ENCODE measurements at regions not wholly inside any gene's neighbourhood (a gene's known extent, or its start where the extent isn't known, plus 50 kb on each side); places are given as distances from the start of the nearest gene placed in this dataset.

DNA sequence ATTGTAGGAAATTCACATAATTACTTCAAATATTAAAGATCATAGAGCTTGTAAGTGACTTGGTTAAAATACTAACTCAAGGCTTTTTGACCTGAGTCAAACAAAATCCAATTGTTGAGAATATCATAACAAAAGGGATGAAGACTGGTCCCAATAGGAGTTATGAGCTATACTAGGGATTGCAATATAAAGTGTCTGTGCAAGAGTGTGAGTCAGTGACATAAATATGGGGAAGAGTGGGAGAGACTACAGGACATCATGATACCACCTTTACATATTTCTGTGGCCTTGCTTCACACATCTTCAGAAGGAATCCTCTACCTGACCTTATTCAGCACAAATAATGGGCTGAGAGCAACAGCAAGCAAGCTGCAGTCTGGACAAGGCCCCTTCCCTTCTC, 180.9 kb upstream of the SLC24A2 start:
- H3K27me3 ChIP-seq (ENCODE audit: insufficient read depth, low read length): no peaks in the 10 kb centered on the region
- no peaks in the 10 kb centered on the region for H3K9me3 ChIP-seq (ENCODE audit: low read depth, low read length)
- H3K4me3 ChIP-seq (ENCODE audit: low read length): no peak overlapping the region
- H3K4me1 ChIP-seq (ENCODE audit: insufficient read depth, low read length): no peaks in the 10 kb centered on the region

DNA sequence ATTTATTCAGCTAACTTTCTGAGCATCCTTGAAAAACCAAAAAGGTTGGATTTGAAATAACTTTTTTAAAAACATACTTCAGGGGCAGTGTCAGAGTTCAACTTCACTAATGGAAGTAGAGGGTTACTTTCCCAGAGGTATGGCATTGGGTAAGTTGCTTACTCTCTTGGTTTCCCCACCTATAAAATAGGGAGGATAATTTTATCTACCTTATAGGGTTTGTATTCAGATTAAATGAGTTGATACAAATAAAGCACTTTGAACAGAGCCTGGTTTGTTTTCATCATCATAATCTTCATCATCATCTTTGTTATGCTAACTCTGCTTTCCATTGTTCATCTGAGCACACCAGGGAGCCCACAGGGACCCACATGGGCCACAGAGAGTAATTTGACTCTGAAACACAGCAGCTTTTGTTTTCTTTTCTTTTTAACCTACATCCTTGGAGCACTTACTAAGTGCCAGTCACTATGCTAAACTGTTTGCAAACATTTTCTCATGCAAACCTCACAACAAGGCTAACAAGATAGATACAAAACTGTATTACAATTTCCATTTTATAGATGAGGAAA, 179.1 kb upstream of the SLC24A2 start:
- Histone ChIP-seq H3K4me1 (ENCODE audit: insufficient read depth, low read length) (no peaks in the 10 kb centered on the region), H3K4me3 (ENCODE audit: low read length) (no peak overlapping the region), H3K27me3 (ENCODE audit: insufficient read depth, low read length) (no peaks in the 10 kb centered on the region), H3K9me3 (ENCODE audit: low read depth, low read length) (no peaks in the 10 kb centered on the region)

DNA sequence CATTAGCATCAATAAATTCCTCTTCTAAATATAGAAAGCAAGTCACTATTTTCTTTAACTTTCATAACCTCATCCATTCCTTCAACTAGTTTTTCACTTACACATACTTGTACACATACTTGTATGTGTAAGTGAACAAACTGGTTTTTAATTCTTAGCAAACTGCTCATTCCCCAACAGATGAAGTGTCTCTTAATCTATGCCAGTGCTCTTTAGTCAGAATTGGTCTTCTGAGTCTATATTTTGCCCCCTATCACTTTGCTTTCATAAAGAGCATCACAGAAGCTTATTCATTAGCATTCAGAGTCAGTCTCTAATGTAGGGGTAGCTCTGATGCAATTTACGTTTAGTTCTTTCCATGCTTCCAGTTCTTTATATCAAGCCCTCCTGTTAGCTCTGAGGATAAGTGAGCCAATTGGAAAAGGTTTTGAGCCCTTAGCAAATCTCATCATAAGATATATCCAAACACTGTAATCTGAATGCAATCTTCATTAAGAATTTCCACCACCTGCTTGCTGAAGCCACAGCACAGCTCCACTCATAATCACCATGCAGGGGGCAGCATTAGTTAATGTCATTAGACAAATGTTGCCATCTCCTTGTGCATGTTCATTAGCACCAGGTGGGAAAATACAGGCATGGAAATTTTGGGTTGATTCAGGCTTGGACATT, 178.5 kb upstream of the SLC24A2 start:
- Histone ChIP-seq H3K4me3 (ENCODE audit: low read length) (no peak overlapping the region), H3K27me3 (ENCODE audit: insufficient read depth, low read length) (no peaks in the 10 kb centered on the region), H3K4me1 (ENCODE audit: insufficient read depth, low read length) (no peaks in the 10 kb centered on the region), H3K9me3 (ENCODE audit: low read depth, low read length) (no peaks in the 10 kb centered on the region)

DNA sequence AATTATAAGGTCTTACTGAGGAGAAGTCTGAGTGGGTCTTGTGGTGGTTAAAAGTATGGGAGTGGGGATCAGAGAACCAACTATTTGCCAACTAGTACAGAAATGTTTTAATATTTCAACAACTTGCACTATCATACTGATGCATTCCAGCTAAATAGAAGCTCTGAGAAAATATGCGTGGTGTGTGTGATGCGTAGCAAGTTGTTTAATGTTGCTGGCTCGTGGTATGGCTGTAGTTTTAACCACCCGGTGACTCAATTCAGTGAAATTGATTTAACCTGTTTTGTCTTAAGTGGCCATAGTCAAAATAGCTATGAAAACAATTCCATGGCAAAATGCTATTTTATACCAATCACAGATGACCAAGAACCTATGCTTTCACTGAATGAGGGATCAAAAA, 176.5 kb upstream of the SLC24A2 start:
- no peak overlapping the region for H3K4me3 ChIP-seq (ENCODE audit: low read length)
- H3K9me3 ChIP-seq (ENCODE audit: low read depth, low read length): no peaks in the 10 kb centered on the region
- no peaks in the 10 kb centered on the region for H3K4me1 ChIP-seq (ENCODE audit: insufficient read depth, low read length)
- H3K27me3 ChIP-seq (ENCODE audit: insufficient read depth, low read length): no peaks in the 10 kb centered on the region

DNA sequence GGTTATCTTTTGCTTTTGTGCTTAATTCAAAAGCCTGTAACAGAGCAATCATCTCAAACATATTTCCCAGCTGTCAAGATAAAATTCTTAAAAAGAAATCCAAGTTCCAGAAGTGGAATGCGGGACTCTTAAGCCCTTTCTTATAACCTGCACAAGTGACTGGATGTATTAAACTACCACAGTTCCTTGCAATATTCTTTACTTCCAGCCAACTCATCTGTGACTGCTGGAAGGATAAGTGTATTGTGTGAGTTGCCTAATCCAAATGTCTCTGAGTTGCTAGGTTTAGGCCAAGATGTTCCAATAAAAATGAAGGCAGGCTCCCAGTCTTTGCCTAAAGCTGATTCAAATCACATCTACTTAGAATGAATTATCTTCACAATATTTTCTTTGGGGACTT, 159.2 kb upstream of the SLC24A2 start:
- no peaks in the 10 kb centered on the region for H3K27me3 ChIP-seq (ENCODE audit: insufficient read depth, low read length)
- H3K4me1 ChIP-seq (ENCODE audit: insufficient read depth, low read length): no peaks in the 10 kb centered on the region
- H3K4me3 ChIP-seq (ENCODE audit: low read length): no peak overlapping the region
- H3K9me3 ChIP-seq (ENCODE audit: low read depth, low read length): no peaks in the 10 kb centered on the region

DNA sequence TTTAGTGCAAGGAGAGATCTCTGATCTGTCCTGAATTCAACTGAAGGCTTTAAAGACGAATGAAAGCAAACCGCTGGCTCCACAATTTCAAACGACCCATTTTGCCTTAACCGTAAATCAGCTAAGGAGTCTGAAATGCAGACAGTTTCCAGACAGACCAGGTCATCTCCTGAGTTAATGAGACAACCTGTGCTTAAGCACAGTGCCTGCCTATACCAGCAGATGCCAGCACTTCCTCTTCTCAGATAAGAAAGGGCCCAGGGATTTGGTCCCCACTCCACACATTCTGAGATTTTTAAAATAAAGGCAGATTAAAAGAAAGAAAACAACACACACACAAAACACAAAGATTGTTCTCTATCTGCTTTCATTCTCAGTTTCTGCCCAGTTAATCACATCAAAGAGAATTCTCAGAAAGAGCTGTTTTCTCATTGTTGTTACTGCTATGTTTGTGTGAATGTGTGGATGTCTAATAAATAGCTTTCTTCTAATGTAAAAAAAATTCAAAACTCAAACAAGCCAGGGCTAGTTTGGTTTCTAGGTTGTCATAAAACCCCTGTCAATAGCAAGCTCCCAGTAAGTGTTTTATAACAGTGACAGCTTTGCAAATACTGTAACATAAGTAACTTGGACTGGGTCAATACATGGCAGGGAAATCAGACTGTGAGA, 157.7 kb upstream of the SLC24A2 start:
- H3K4me3 ChIP-seq (ENCODE audit: low read length): no peak overlapping the region
- no peaks in the 10 kb centered on the region for H3K4me1 ChIP-seq (ENCODE audit: insufficient read depth, low read length)
- no peaks in the 10 kb centered on the region for H3K9me3 ChIP-seq (ENCODE audit: low read depth, low read length)
- H3K27me3 ChIP-seq (ENCODE audit: insufficient read depth, low read length): no peaks in the 10 kb centered on the region

DNA sequence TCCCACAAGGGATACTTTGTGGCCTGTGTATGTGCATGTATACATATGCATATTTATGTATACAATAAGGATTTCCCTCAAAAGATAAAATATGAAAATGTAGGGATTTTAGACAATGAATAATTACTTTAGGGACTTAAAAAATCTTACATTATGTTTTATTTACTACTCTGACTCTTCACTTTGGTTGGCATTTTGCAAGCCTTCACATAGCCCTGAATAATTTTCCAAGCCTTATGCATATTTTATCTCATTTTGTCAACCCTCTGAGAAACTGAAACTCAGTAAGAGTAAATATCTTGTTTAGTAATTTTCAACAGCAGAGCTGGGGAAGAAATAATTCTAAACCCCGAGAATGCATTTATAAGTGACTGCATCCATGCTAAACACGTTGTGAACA, 153.0 kb upstream of the SLC24A2 start:
- Histone ChIP-seq H3K4me1 (ENCODE audit: insufficient read depth, low read length) (no peaks in the 10 kb centered on the region), H3K27me3 (ENCODE audit: insufficient read depth, low read length) (no peaks in the 10 kb centered on the region), H3K9me3 (ENCODE audit: low read depth, low read length) (no peaks in the 10 kb centered on the region), H3K4me3 (ENCODE audit: low read length) (no peak overlapping the region)

DNA sequence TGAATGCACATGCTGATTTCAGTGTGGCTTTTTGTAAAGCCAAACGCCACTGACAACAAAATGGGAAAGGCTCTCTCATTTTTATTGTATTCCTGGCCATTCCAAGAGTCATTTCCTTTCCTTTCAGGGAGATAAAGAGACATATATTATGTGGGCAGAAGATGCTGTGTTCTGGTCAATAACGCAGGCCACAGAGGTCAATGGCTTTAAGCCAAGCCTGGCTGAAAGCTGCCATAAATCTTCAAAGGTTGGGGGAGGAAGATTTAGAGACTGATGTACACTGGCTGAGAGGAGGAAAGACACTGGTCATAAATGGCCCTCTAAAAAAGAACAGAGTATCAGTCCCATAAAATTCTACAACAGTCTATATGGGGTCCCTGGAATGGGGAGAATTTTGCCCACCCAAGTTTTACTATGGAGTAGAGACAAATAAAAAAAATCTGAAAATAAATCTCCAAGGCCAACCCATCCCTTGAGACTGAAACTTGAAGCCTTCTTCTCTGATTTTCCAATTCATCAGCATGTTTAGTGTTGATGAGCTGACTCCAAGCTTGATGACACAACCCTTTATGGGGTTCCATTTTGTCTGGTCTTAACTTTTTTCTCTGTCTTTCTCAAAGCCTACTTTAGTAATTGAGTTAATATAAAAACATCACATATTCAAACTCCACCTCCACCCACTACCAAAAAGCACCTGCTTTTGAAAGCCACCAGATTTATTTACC, 152.1 kb upstream of the SLC24A2 start:
- Histone ChIP-seq H3K27me3 (ENCODE audit: insufficient read depth, low read length) (no peaks in the 10 kb centered on the region), H3K9me3 (ENCODE audit: low read depth, low read length) (no peaks in the 10 kb centered on the region), H3K4me3 (ENCODE audit: low read length) (no peak overlapping the region), H3K4me1 (ENCODE audit: insufficient read depth, low read length) (no peaks in the 10 kb centered on the region)

DNA sequence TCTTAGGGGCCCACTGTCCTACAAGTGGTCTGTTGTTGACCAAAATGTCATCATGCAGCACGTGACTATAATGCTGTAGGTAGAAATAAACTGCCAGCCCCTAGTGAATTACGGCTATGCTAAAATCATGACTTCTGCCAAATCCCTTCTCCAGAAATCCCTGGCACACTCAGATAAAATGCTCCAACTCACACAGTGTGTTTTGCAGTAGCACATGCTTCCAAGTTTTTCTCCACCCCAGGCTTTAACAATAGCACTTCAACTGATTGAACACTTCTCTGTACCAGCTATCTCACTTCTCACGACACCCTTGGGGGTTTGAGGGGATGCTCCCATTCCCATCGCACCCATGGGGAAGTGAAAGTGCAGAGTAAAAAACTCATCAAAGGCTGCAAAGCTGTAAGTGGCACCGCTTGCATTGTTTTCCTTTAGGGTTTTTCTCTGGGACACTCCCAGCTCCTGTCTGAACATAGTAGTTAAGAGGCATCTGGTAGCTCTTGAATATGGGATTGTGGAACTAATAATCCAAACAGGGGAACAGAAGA, 151.0 kb upstream of the SLC24A2 start:
- H3K9me3 ChIP-seq (ENCODE audit: low read depth, low read length): no peaks in the 10 kb centered on the region
- H3K27me3 ChIP-seq (ENCODE audit: insufficient read depth, low read length): no peaks in the 10 kb centered on the region
- peaks cover 3% of the 10 kb centered on the region for H3K4me1 ChIP-seq (ENCODE audit: insufficient read depth, low read length)
- no peak overlapping the region for H3K4me3 ChIP-seq (ENCODE audit: low read length)

DNA sequence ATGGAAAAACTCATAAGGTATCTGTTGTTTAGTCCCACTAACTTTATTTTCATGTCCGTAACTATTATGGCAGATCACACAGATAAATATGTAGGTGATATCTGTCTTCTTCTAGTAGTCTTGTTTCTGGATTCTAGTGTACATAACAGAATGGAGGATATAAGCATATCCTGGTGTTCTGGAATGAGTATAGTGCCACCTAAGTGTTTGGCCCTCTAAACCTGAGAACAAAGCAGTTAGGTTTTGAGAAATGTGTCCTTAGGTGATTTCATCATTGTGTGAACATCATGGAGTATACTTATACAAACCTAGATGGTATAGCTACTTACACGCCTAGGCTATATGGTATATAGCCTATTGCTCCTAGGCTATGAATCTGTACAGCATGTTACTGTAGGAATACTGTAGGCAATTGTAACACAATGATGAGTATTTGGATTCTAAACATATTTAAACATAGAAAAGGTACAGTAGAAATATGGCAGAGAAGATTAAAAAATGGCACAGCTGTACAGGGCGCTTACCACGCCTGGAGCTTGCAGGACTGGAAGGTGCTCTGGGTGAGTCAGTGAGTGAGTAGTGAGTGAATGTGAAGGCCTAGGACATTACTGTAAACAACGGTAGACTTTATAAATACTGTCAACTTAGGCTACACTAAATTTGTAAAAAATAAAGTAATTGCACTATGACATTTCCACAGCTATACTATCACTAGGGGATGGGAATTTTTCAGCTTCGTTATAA, 150.3 kb upstream of the SLC24A2 start:
- Histone ChIP-seq H3K27me3 (ENCODE audit: insufficient read depth, low read length) (no peaks in the 10 kb centered on the region), H3K4me3 (ENCODE audit: low read length) (no peak overlapping the region), H3K9me3 (ENCODE audit: low read depth, low read length) (no peaks in the 10 kb centered on the region), H3K4me1 (ENCODE audit: insufficient read depth, low read length) (peaks cover 10% of the 10 kb centered on the region)

DNA sequence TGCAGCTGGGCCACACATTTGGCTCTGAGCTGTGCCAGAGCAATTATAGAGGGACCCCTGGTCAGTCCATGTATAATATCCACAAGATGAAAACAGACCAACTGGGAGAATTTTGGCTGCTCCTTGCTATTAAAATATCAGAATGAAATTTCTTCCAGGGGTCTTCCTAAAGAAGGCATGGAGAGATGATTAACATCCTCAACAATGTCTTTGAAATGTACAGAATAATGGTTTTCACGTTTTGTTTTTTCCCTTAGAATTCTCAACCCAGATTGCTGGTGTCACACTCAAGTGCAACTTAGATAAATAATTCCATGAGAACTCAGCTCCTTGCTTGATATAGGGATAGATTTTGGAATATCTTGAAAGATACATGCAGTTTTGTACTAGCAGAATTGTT, 148.3 kb upstream of the SLC24A2 start:
- Histone ChIP-seq H3K4me3 (ENCODE audit: low read length) (no peak overlapping the region), H3K9me3 (ENCODE audit: low read depth, low read length) (no peaks in the 10 kb centered on the region), H3K4me1 (ENCODE audit: insufficient read depth, low read length) (peaks cover 11% of the 10 kb centered on the region), H3K27me3 (ENCODE audit: insufficient read depth, low read length) (peaks cover 7% of the 10 kb centered on the region)

DNA sequence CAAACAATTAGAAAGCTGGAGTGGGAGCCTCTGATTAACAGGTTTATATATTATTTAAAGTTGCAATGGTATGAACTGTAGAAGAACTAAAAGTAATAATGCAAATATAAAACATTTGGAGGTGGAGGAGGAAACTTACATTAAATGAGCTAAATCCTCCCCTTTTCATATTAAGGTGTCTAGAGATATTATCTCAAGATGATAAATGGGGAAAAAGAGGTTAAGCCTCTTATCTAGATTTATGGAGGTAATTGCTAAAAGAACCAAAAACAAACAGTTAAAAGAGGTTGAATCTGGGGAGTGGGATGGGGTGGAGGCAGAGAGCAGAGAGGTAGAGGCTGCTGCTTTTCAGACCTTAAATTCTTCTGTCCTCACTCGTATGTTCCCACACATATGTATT, 147.8 kb upstream of the SLC24A2 start:
- no peaks in the 10 kb centered on the region for H3K9me3 ChIP-seq (ENCODE audit: low read depth, low read length)
- H3K27me3 ChIP-seq (ENCODE audit: insufficient read depth, low read length): peaks cover 7% of the 10 kb centered on the region
- no peak overlapping the region for H3K4me3 ChIP-seq (ENCODE audit: low read length)
- peaks cover 12% of the 10 kb centered on the region for H3K4me1 ChIP-seq (ENCODE audit: insufficient read depth, low read length)

DNA sequence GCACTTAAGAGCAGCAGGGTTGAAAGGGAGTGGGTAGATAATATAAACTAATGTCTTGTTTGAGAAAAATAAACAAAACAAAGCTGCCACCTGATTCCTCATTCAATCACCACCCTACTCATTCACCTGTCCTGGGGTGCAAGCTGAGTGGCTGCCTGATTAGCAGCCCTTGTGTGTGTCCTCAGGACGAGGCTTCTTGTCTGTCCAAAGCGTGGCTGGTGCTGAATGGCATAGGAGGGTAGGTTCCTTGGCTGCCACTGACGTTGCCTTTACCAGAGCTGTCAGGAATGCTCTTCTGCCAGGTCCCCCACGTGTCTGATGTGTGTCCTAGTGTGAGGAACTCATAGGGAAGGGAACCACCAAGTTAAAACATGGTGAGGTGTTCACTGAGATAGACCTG, 146.6 kb upstream of the SLC24A2 start:
- H3K4me3 ChIP-seq (ENCODE audit: low read length): no peak overlapping the region
- peaks cover 21% of the 10 kb centered on the region for H3K4me1 ChIP-seq (ENCODE audit: insufficient read depth, low read length)
- peaks cover 7% of the 10 kb centered on the region for H3K27me3 ChIP-seq (ENCODE audit: insufficient read depth, low read length)
- H3K9me3 ChIP-seq (ENCODE audit: low read depth, low read length): no peaks in the 10 kb centered on the region

DNA sequence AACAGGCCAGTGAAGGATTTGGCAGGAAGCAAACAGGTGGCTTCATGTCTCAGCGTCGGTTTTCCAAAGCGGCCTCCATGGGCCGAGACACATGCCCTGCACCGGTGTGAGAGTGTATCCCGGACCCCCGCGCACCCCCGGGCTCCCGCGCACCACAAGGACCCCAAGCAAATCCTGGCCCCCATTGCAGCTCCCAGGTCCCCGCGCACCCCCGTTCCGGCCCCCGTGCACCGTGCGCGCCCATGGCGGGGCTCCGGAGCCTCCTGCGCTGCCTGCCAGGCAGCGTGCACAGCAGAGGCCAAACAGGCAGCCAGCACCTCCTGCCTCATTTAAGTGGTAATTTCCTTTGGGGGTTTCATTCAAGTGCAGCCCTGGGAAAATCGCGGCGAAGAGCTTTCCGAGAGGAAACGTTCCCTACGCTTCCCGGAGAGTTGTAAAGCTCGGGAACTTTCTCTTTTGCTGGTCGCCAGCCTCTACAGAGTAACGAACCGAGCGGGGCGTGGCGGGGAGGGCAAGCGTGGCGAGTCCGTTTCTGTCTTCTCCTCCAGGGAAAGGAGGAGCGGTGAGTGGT, 145.5 kb upstream of the SLC24A2 start:
- H3K4me3 ChIP-seq (ENCODE audit: low read length): peak overlapping the region; percentile 25
- peaks cover 7% of the 10 kb centered on the region for H3K27me3 ChIP-seq (ENCODE audit: insufficient read depth, low read length)
- H3K4me1 ChIP-seq (ENCODE audit: insufficient read depth, low read length): peaks cover 23% of the 10 kb centered on the region
- no peaks in the 10 kb centered on the region for H3K9me3 ChIP-seq (ENCODE audit: low read depth, low read length)

All from mononuclear cell (primary cell).